ENCODE measurements at regions not wholly inside any gene's neighbourhood (a gene's known extent, or its start where the extent isn't known, plus 50 kb on each side); places are given as distances from the start of the nearest gene placed in this dataset.
A peak's percentile ranks its signal among the peaks of the same experiment; 100 is the strongest.

DNA sequence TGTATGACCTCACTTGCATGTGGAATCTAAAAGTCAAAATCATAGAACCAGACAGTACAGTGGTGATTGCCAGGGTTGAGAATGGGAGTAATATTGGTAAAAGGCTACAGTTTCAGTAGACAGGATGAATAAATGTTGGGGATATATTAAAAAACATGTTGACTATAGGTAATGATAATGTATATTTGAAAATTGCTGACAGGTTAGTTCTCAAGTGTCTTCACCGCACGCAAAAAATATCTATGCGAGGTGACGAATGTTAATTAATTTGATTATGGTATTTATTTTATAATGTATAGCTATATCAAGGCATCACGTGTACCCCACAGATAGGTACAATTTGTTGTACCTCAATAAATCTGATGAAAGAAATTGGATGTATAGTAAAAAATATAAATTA lies 909.6 kb upstream of the NDST4 start:
- TF ChIP-seq, protein P1, sequence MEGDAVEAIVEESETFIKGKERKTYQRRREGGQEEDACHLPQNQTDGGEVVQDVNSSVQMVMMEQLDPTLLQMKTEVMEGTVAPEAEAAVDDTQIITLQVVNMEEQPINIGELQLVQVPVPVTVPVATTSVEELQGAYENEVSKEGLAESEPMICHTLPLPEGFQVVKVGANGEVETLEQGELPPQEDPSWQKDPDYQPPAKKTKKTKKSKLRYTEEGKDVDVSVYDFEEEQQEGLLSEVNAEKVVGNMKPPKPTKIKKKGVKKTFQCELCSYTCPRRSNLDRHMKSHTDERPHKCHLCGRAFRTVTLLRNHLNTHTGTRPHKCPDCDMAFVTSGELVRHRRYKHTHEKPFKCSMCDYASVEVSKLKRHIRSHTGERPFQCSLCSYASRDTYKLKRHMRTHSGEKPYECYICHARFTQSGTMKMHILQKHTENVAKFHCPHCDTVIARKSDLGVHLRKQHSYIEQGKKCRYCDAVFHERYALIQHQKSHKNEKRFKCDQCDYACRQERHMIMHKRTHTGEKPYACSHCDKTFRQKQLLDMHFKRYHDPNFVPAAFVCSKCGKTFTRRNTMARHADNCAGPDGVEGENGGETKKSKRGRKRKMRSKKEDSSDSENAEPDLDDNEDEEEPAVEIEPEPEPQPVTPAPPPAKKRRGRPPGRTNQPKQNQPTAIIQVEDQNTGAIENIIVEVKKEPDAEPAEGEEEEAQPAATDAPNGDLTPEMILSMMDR (IDR thresholded peaks at IDR 0.05; ENCODE audit: insufficient read depth, missing control alignments) = no peak
- DNase-seq (ENCODE audit: insufficient read length, low spot score) = no peak
- no peak for FAIRE-seq

DNA sequence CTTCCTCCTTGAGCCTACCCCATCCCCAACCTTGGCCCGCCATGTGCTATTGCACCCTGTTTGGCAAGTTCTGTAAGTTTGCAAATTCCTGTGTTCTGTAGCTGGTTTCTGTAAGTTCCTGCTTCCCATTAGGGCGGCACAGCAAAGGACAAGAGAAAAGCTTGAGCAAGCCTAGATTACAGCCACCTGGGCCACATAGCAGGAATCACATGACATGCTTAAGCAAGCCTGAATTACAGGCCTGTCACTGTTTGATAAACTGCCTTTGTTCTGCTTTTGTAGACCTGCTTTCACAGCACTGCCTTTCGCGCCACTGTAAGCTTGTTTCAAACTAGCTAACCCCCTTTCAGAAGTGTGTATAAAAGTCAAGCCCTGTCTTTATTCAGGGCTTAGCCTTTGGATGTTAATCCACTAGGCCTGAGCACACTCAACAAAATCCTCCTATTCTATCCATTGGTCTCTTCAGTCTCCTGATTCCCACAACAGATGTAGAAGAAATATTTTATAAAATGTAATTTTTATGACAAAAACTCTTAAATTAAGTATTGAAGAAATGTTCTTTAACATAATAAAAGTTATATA lies 906.8 kb upstream of the NDST4 start:
- TF ChIP-seq, protein P1 (IDR thresholded peaks at IDR 0.05; ENCODE audit: insufficient read depth, missing control alignments) = no peak
- FAIRE-seq (no peak), DNase-seq (ENCODE audit: insufficient read length, low spot score) (no peak)

DNA sequence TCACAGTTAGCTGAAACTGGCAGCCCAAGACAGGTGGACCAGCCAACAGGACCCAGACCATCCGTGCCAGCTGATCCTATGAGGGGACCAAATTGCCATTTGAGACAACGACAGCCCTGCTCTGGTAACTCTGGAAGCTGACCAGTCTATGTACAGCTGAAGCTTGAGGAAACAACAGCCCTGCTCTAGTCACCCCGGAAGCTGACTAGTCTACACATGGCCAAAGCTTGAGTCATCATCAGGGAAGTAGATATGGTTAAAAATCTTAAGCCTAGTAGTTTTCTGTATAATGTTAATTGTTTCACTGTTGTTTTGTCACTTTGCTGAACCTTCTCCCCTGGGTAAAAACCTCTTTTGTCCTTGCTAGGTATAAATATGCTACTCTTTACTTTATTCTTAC lies 905.4 kb upstream of the NDST4 start:
- TF ChIP-seq, protein P1 (IDR thresholded peaks at IDR 0.05; ENCODE audit: insufficient read depth, missing control alignments) = no peak
- DNase-seq (ENCODE audit: insufficient read length, low spot score) = no peak
- no peak for FAIRE-seq

DNA sequence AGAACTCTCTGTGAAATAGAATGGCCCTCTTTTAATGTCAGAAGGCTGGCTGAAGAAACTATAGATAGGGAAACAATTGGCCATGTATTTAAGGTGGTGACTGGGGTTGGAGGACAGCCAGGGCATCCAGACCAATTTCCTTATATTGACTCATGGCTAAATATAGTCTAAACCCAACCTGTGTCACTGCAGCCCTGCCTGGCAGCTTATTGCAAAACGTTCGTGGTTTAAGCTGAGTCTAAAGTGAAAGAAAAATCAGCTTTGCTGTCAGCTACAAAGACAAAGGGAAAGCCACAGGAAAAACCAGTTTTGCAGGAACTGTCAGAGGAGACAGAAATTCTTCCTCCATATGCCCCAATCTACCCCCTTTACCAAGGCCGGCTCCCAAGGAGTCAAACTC lies 902.8 kb upstream of the NDST4 start:
- TF ChIP-seq, protein P1 (IDR thresholded peaks at IDR 0.05; ENCODE audit: insufficient read depth, missing control alignments) = no peak
- no peak for DNase-seq (ENCODE audit: insufficient read length, low spot score)

DNA sequence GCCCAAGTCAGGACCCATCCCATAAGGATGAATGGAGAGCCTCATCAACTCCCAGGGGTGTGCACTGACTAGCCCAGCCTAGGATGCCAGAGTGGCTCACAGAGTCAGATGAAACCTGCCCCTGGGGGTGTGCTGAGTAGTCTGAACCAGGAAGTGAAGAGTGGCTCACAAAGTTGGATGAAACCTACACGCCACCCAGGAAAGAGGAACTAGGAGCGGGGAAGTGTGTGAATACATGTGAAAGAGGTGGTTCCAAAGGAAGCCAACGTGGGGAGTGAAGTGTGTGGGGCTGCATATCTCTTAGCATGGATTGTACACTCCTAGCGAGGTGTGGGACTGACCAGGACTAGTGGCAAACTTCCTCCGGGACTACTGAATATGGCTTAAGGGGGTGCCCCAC lies 902.1 kb upstream of the NDST4 start:
- no peak for DNase-seq (ENCODE audit: insufficient read length, low spot score)
- FAIRE-seq = no peak
- TF ChIP-seq, protein P1 (IDR thresholded peaks at IDR 0.05; ENCODE audit: insufficient read depth, missing control alignments) = no peak

More for the DNA sequence above, 902.8 kb upstream of the NDST4 start:
- no peak for FAIRE-seq

DNA sequence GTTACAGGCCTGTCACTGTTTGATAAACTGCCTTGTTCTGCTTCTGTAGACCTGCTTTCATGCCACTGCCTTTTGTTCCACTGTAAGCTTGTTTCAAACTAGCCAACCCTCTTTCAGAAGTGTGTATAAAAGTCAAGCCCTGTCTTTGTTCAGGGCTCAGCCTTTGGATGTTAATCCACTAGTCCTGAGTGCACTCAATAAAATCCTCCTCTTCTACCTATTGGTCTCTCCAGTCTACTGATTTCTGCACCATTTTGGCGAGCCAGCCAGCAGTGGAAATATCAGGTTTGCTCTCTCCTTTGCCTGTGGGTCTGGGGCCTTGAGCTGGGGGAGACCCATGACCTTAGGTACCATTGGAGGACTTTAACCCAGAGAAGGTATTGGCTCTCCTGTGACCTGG lies 901.6 kb upstream of the NDST4 start:
- FAIRE-seq = no peak

DNA sequence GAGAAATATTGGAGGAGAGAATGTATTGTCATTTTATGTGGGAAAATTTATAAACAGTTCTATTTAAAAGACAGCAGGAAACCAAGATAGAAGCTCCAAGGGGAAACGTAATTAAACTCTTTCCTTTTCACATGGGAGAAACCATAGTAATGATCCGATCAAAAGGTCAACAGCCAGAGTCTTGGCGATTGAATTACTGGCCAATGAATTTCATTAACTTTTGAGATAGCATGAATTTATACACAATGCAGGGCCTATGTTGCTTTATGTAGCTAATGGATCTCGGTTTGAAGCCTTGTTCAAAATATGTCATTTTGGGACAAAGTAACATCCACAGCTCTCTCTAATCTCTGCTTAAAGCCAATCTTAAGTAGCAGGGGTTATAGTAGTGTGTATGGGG lies 897.5 kb upstream of the NDST4 start:
- peak; percentile 81 for FAIRE-seq
- no peak for DNase-seq (ENCODE audit: insufficient read length, low spot score)
- TF ChIP-seq, protein P1 (IDR thresholded peaks at IDR 0.05; ENCODE audit: insufficient read depth, missing control alignments) = no peak

More for the DNA sequence above, 901.6 kb upstream of the NDST4 start:
- no peak for DNase-seq (ENCODE audit: insufficient read length, low spot score)
- TF ChIP-seq, protein P1 (IDR thresholded peaks at IDR 0.05; ENCODE audit: insufficient read depth, missing control alignments) = no peak
